Tibial nerve (tissue), 4 donors: ENCODE measurements at regions not wholly inside any gene's neighbourhood (a gene's known extent, or its start where the extent isn't known, plus 50 kb on each side); places are given as distances from the start of the nearest gene placed in this dataset.

Experiments
- EP300 ChIP-seq, 2 donors: sonication (generic); formaldehyde crosslinking; IDR thresholded peaks; one replicate each; pipeline ENCODE4 v1.6.1; 2017; ENCODE audit warnings: antibody characterized with exemption in 2 of 2, mild to moderate bottlenecking in 1 of 2
- TF ChIP-seq, protein P1 (sequence below), 5 experiments: fragments of 200-600 bp in 3 of 5; fragments of 450-650 bp in 2 of 5; sonication (generic) in 3 of 5; IDR thresholded peaks; one replicate each; pipeline ENCODE4 v1.5.1; 2016 to 2019; ENCODE audit warnings: antibody characterized with exemption in 5 of 5, mild to moderate bottlenecking in 3 of 5, moderate library complexity in 2 of 5

DNA sequence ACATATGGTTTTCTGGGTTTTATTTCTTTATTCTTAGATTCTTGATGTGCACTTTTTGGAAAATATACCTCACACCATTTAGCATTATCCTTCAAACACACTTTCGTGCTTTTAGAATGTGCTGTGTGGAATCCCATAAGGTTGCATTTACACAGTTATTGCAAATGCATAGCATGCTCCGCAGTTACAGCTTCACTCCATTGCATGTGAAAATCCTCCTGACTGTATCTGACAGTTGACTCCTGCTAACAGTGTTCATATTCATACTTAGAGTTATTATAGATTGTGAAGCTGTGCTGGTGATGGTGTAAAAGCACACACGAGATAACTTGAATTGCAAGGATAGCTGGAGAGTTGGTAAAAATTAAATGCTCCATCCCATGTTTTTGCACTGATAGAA is 811.5 kb upstream of the TENM3 start:
- TF ChIP-seq, protein P1, sequence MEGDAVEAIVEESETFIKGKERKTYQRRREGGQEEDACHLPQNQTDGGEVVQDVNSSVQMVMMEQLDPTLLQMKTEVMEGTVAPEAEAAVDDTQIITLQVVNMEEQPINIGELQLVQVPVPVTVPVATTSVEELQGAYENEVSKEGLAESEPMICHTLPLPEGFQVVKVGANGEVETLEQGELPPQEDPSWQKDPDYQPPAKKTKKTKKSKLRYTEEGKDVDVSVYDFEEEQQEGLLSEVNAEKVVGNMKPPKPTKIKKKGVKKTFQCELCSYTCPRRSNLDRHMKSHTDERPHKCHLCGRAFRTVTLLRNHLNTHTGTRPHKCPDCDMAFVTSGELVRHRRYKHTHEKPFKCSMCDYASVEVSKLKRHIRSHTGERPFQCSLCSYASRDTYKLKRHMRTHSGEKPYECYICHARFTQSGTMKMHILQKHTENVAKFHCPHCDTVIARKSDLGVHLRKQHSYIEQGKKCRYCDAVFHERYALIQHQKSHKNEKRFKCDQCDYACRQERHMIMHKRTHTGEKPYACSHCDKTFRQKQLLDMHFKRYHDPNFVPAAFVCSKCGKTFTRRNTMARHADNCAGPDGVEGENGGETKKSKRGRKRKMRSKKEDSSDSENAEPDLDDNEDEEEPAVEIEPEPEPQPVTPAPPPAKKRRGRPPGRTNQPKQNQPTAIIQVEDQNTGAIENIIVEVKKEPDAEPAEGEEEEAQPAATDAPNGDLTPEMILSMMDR (IDR thresholded peaks at IDR 0.05): no peak
- no peak for TF ChIP-seq EP300 (IDR thresholded peaks at IDR 0.05)
